ENCODE measurements at regions not wholly inside any gene's neighbourhood (a gene's known extent, or its start where the extent isn't known, plus 50 kb on each side); places are given as distances from the start of the nearest gene placed in this dataset.
A peak's percentile ranks its signal among the peaks of the same experiment; 100 is the strongest.

DNA sequence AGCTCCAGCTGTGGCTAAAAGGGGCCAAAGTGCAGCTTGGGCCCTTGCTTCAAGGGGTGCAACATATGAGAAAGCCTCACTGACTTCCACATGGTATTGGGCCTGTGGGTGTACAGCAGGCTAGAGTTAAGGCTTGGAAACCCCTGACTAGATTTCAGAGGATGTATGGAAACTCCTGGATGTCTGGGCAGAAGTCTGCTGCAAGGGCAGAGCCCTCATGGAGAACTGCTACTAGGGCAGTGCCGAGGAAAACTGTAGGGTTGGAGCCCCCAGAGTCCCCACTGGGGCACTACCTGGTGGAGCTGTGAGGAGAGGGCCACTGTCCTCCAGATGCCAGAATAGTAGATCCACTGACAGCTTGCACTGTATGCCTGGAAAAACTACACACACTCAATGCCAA lies 69.5 kb downstream of the XCL2 start:
- H3K36me3 ChIP-seq, result no peaks in the 10 kb centered on the region
- H3K27ac ChIP-seq, result no peak overlapping the region
- no peaks in the 10 kb centered on the region for H3K27me3 ChIP-seq (ENCODE audit: insufficient read depth, low read depth, severe bottlenecking)
- no peak overlapping the region for H3K4me3 ChIP-seq (ENCODE audit: low read depth, low read length)
- no peak for DNase-seq
- TF ChIP-seq, protein P1, sequence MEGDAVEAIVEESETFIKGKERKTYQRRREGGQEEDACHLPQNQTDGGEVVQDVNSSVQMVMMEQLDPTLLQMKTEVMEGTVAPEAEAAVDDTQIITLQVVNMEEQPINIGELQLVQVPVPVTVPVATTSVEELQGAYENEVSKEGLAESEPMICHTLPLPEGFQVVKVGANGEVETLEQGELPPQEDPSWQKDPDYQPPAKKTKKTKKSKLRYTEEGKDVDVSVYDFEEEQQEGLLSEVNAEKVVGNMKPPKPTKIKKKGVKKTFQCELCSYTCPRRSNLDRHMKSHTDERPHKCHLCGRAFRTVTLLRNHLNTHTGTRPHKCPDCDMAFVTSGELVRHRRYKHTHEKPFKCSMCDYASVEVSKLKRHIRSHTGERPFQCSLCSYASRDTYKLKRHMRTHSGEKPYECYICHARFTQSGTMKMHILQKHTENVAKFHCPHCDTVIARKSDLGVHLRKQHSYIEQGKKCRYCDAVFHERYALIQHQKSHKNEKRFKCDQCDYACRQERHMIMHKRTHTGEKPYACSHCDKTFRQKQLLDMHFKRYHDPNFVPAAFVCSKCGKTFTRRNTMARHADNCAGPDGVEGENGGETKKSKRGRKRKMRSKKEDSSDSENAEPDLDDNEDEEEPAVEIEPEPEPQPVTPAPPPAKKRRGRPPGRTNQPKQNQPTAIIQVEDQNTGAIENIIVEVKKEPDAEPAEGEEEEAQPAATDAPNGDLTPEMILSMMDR (IDR thresholded peaks at IDR 0.05; ENCODE audit: low read depth, low read length), result no peak
- H3K9me3 ChIP-seq (ENCODE audit: severe bottlenecking), result no peaks in the 10 kb centered on the region

DNA sequence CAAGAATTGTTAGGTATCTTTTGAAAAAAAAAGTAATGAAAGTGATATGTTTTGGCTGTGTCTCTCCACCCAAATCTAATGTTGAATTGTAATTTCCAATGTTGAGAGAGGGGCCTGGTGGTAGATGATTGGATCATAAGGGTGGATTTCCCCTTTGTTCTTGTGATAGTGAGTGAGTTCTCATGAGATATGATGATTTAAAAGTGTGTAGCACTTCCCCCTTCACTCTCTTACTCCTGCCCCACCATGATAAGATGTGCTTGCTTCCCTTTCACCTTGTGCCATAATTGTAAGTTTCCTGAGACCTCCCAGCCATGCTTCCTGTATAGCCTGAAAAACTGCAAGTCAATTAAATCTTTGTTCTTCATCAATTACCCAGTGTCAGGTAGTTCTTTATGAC lies 70.7 kb downstream of the XCL2 start:
- Histone ChIP-seq H3K36me3 (no peaks in the 10 kb centered on the region), H3K9me3 (ENCODE audit: severe bottlenecking) (no peaks in the 10 kb centered on the region), H3K27ac (no peak overlapping the region), H3K4me3 (ENCODE audit: low read depth, low read length) (no peak overlapping the region), H3K27me3 (ENCODE audit: insufficient read depth, low read depth, severe bottlenecking) (no peaks in the 10 kb centered on the region)
- DNase-seq, result no peak
- TF ChIP-seq, protein P1 (IDR thresholded peaks at IDR 0.05; ENCODE audit: low read depth, low read length), result no peak

DNA sequence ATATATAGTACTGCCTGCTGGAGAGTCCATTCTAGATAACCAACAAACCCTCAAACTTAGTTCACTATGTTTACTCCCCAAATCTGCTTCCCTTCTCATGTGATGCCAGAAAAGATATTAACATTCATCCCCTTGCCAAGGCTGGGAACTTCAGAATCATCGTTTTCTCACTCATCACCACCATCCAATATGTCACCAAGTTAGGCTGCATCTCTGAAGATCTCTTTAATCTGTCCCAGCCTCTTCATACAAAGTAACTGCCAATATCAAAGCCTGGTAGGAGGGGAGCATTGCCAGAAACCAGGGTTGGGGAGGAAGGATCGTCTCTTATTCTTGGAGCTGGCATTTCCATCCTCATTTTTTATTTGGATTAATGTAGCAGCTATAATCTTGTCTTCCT lies 71.6 kb downstream of the XCL2 start:
- Histone ChIP-seq H3K9me3 (ENCODE audit: severe bottlenecking) (no peaks in the 10 kb centered on the region), H3K27ac (no peak overlapping the region), H3K36me3 (no peaks in the 10 kb centered on the region), H3K4me3 (ENCODE audit: low read depth, low read length) (no peak overlapping the region), H3K27me3 (ENCODE audit: insufficient read depth, low read depth, severe bottlenecking) (no peaks in the 10 kb centered on the region)
- DNase-seq, result no peak
- TF ChIP-seq, protein P1 (IDR thresholded peaks at IDR 0.05; ENCODE audit: low read depth, low read length), result no peak

DNA sequence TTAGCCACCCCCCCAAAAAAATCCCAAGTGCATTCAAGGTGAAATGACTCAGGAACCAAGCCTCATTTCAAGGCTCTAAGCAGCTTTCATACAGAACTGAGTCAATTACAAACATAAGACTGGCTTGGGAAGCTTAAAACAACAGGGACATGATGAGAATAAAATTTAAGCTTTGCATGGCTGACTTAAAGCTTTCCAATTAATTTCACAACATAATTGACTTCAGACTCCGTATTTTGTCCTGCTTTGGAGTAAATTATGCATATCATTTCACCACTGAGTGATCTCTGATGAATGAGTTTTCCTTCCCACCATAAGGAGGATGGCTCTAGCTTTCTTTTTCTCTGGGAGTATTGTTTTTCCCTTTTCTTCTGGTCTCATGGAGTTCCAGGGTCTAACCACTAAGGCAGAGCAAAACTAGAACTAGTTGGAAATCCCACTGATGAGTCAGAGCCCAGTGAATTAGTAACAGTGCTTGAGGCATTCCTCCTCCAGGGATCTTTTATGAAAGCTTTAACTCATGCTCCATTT lies 72.8 kb downstream of the XCL2 start:
- DNase-seq, result no peak
- H3K27ac ChIP-seq, result no peak overlapping the region
- TF ChIP-seq, protein P1 (IDR thresholded peaks at IDR 0.05; ENCODE audit: low read depth, low read length), result no peak
- no peaks in the 10 kb centered on the region for H3K27me3 ChIP-seq (ENCODE audit: insufficient read depth, low read depth, severe bottlenecking)
- H3K4me3 ChIP-seq (ENCODE audit: low read depth, low read length), result no peak overlapping the region
- H3K9me3 ChIP-seq (ENCODE audit: severe bottlenecking), result no peaks in the 10 kb centered on the region
- H3K36me3 ChIP-seq, result no peaks in the 10 kb centered on the region

DNA sequence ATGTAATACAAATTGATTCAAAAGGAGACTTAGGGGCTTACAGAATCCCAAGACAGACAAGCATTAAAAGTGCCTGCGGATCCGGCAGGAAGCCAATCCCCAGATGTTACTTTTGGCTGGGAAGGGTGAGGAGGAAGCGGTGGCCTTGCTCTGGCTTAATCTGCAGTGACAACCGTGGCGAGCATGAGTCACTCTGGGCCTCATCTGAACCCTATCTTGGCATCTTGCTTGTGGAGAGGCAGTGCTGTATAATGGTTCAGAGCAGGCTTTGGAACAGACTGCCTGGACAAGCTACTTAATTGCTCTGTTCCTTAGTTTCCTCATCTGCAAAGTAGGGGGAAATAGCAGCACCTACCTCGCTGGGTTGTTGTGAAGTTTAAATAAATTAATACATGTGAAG lies 74.1 kb downstream of the XCL2 start:
- H3K36me3 ChIP-seq, result no peaks in the 10 kb centered on the region
- H3K4me3 ChIP-seq (ENCODE audit: low read depth, low read length), result no peak overlapping the region
- no peaks in the 10 kb centered on the region for H3K27me3 ChIP-seq (ENCODE audit: insufficient read depth, low read depth, severe bottlenecking)
- DNase-seq, result peak; percentile 59
- H3K27ac ChIP-seq, result no peak overlapping the region
- no peaks in the 10 kb centered on the region for H3K9me3 ChIP-seq (ENCODE audit: severe bottlenecking)
- TF ChIP-seq, protein P1 (IDR thresholded peaks at IDR 0.05; ENCODE audit: low read depth, low read length), result no peak

DNA sequence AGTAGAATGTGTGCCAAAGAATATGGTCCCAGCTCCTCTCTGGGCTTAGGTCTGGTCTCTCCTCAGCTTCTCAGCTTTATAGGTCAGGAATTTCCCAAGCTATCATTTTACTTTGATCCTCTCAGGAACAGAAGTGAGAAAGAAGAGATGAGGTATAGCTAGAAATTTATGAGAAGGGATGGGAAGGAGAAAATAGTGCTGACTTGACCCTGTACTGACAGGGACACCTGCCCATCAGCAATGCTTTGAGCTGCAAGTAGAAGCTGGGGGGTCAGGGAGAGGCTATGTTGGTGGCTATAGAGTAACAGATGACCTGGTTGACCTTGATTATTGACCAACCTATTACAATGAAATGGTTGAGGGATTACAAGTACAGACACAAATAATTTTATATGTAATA lies 75.0 kb downstream of the XCL2 start:
- Histone ChIP-seq H3K9me3 (ENCODE audit: severe bottlenecking) (no peaks in the 10 kb centered on the region), H3K27ac (no peak overlapping the region), H3K4me3 (ENCODE audit: low read depth, low read length) (no peak overlapping the region), H3K27me3 (ENCODE audit: insufficient read depth, low read depth, severe bottlenecking) (no peaks in the 10 kb centered on the region), H3K36me3 (no peaks in the 10 kb centered on the region)
- no peak for DNase-seq
- TF ChIP-seq, protein P1 (IDR thresholded peaks at IDR 0.05; ENCODE audit: low read depth, low read length), result no peak
